ENCODE measurements at regions not wholly inside any gene's neighbourhood (a gene's known extent, or its start where the extent isn't known, plus 50 kb on each side); places are given as distances from the start of the nearest gene placed in this dataset.

GRCh38 chr20:40284611-40285010, 404.4 kb downstream of the MAFB start:
- Histone ChIP-seq H3K36me3 (ENCODE audit: control insufficient read depth in 5 of 5, insufficient read depth in 5 of 5, low read length in 5 of 5) (no peaks in the 10 kb centered on the region), H3K4me3 (ENCODE audit: low read depth in 1 of 5, low read length in 5 of 5) (no peak overlapping the region), H3K4me1 (ENCODE audit: control insufficient read depth in 5 of 5, insufficient read depth in 5 of 5, low read length in 5 of 5) (peaks cover 0 to 25% (median 12%) of the 10 kb centered on the region in 5 donors), H3K27ac (ENCODE audit: low read depth, low read length) (no peak overlapping the region), H3K27me3 (ENCODE audit: control insufficient read depth in 5 of 5, insufficient read depth in 4 of 5, low read length in 5 of 5) (no peaks in the 10 kb centered on the region), H3K9ac (ENCODE audit: low read length in 5 of 5) (no peak overlapping the region), H3K9me3 (ENCODE audit: control insufficient read depth in 5 of 5, low read length in 5 of 5) (no peaks in the 10 kb centered on the region)

- H3K9me3 ChIP-seq (ENCODE audit: control insufficient read depth in 5 of 5, low read length in 5 of 5) = no peaks in the 10 kb centered on the region
- H3K27ac ChIP-seq (ENCODE audit: low read depth, low read length) = no peak overlapping the region
- H3K4me1 ChIP-seq (ENCODE audit: control insufficient read depth in 5 of 5, insufficient read depth in 5 of 5, low read length in 5 of 5) = peaks cover 0 to 34% (median 21%) of the 10 kb centered on the region in 5 donors
- no peaks in the 10 kb centered on the region for H3K36me3 ChIP-seq (ENCODE audit: control insufficient read depth in 5 of 5, insufficient read depth in 5 of 5, low read length in 5 of 5)
- H3K4me3 ChIP-seq (ENCODE audit: low read depth in 1 of 5, low read length in 5 of 5) = no peak overlapping the region
- H3K9ac ChIP-seq (ENCODE audit: low read length in 5 of 5) = no peak overlapping the region
- no peaks in the 10 kb centered on the region for H3K27me3 ChIP-seq (ENCODE audit: control insufficient read depth in 5 of 5, insufficient read depth in 4 of 5, low read length in 5 of 5)
Observed at GRCh38 chr20:40283689-40284088, 405.3 kb downstream of the MAFB start.

- Histone ChIP-seq H3K27me3 (ENCODE audit: control insufficient read depth in 5 of 5, insufficient read depth in 4 of 5, low read length in 5 of 5) (no peaks in the 10 kb centered on the region), H3K9me3 (ENCODE audit: control insufficient read depth in 5 of 5, low read length in 5 of 5) (no peaks in the 10 kb centered on the region), H3K4me1 (ENCODE audit: control insufficient read depth in 5 of 5, insufficient read depth in 5 of 5, low read length in 5 of 5) (peaks cover 0 to 40% (median 29%) of the 10 kb centered on the region in 5 donors), H3K27ac (ENCODE audit: low read depth, low read length) (no peak overlapping the region), H3K4me3 (ENCODE audit: low read depth in 1 of 5, low read length in 5 of 5) (no peak overlapping the region), H3K36me3 (ENCODE audit: control insufficient read depth in 5 of 5, insufficient read depth in 5 of 5, low read length in 5 of 5) (no peaks in the 10 kb centered on the region), H3K9ac (ENCODE audit: low read length in 5 of 5) (no peak overlapping the region)
Observed at GRCh38 chr20:40282941-40283340, 406.1 kb downstream of the MAFB start.

GRCh38 chr20:40282541-40282940, 406.5 kb downstream of the MAFB start:
- Histone ChIP-seq H3K4me3 (ENCODE audit: low read depth in 1 of 5, low read length in 5 of 5) (no peak overlapping the region), H3K4me1 (ENCODE audit: control insufficient read depth in 5 of 5, insufficient read depth in 5 of 5, low read length in 5 of 5) (peaks cover 0 to 41% (median 32%) of the 10 kb centered on the region in 5 donors), H3K9me3 (ENCODE audit: control insufficient read depth in 5 of 5, low read length in 5 of 5) (no peaks in the 10 kb centered on the region), H3K27me3 (ENCODE audit: control insufficient read depth in 5 of 5, insufficient read depth in 4 of 5, low read length in 5 of 5) (no peaks in the 10 kb centered on the region), H3K36me3 (ENCODE audit: control insufficient read depth in 5 of 5, insufficient read depth in 5 of 5, low read length in 5 of 5) (no peaks in the 10 kb centered on the region), H3K27ac (ENCODE audit: low read depth, low read length) (no peak overlapping the region), H3K9ac (ENCODE audit: low read length in 5 of 5) (no peak overlapping the region)

- Histone ChIP-seq H3K27ac (ENCODE audit: low read depth, low read length) (no peak overlapping the region), H3K27me3 (ENCODE audit: control insufficient read depth in 5 of 5, insufficient read depth in 4 of 5, low read length in 5 of 5) (no peaks in the 10 kb centered on the region), H3K9ac (ENCODE audit: low read length in 5 of 5) (no peak overlapping the region), H3K4me1 (ENCODE audit: control insufficient read depth in 5 of 5, insufficient read depth in 5 of 5, low read length in 5 of 5) (peaks cover 4 to 50% (median 38%) of the 10 kb centered on the region in 5 donors), H3K36me3 (ENCODE audit: control insufficient read depth in 5 of 5, insufficient read depth in 5 of 5, low read length in 5 of 5) (no peaks in the 10 kb centered on the region), H3K4me3 (ENCODE audit: low read depth in 1 of 5, low read length in 5 of 5) (no peak overlapping the region), H3K9me3 (ENCODE audit: control insufficient read depth in 5 of 5, low read length in 5 of 5) (no peaks in the 10 kb centered on the region)
Observed at GRCh38 chr20:40280616-40281015, 408.4 kb downstream of the MAFB start.

GRCh38 chr20:40279390-40279789, 409.6 kb downstream of the MAFB start:
- H3K27ac ChIP-seq (ENCODE audit: low read depth, low read length) = peak overlapping the region; percentile 26
- H3K4me1 ChIP-seq (ENCODE audit: control insufficient read depth in 5 of 5, insufficient read depth in 5 of 5, low read length in 5 of 5) = peaks cover 4 to 57% (median 45%) of the 10 kb centered on the region in 5 donors
- H3K9ac ChIP-seq (ENCODE audit: low read length in 5 of 5) = no peak overlapping the region
- H3K36me3 ChIP-seq (ENCODE audit: control insufficient read depth in 5 of 5, insufficient read depth in 5 of 5, low read length in 5 of 5) = no peaks in the 10 kb centered on the region
- H3K27me3 ChIP-seq (ENCODE audit: control insufficient read depth in 5 of 5, insufficient read depth in 4 of 5, low read length in 5 of 5) = no peaks in the 10 kb centered on the region
- no peak overlapping the region for H3K4me3 ChIP-seq (ENCODE audit: low read depth in 1 of 5, low read length in 5 of 5)
- H3K9me3 ChIP-seq (ENCODE audit: control insufficient read depth in 5 of 5, low read length in 5 of 5) = no peaks in the 10 kb centered on the region

GRCh38 chr20:40278673-40279072, 410.4 kb downstream of the MAFB start:
- Histone ChIP-seq H3K27ac (ENCODE audit: low read depth, low read length) (peak overlapping the region; percentile 26), H3K36me3 (ENCODE audit: control insufficient read depth in 5 of 5, insufficient read depth in 5 of 5, low read length in 5 of 5) (no peaks in the 10 kb centered on the region), H3K27me3 (ENCODE audit: control insufficient read depth in 5 of 5, insufficient read depth in 4 of 5, low read length in 5 of 5) (no peaks in the 10 kb centered on the region), H3K4me3 (ENCODE audit: low read depth in 1 of 5, low read length in 5 of 5) (no peak overlapping the region), H3K9me3 (ENCODE audit: control insufficient read depth in 5 of 5, low read length in 5 of 5) (no peaks in the 10 kb centered on the region), H3K4me1 (ENCODE audit: control insufficient read depth in 5 of 5, insufficient read depth in 5 of 5, low read length in 5 of 5) (peaks cover 4 to 57% (median 45%) of the 10 kb centered on the region in 5 donors), H3K9ac (ENCODE audit: low read length in 5 of 5) (no peak overlapping the region)

- no peak overlapping the region for H3K27ac ChIP-seq (ENCODE audit: low read depth, low read length)
- H3K36me3 ChIP-seq (ENCODE audit: control insufficient read depth in 5 of 5, insufficient read depth in 5 of 5, low read length in 5 of 5) = no peaks in the 10 kb centered on the region
- H3K4me3 ChIP-seq (ENCODE audit: low read depth in 1 of 5, low read length in 5 of 5) = peak overlapping the region in 1 of 5 donors; percentile 25
- H3K9ac ChIP-seq (ENCODE audit: low read length in 5 of 5) = no peak overlapping the region
- no peaks in the 10 kb centered on the region for H3K27me3 ChIP-seq (ENCODE audit: control insufficient read depth in 5 of 5, insufficient read depth in 4 of 5, low read length in 5 of 5)
- no peaks in the 10 kb centered on the region for H3K9me3 ChIP-seq (ENCODE audit: control insufficient read depth in 5 of 5, low read length in 5 of 5)
- H3K4me1 ChIP-seq (ENCODE audit: control insufficient read depth in 5 of 5, insufficient read depth in 5 of 5, low read length in 5 of 5) = peaks cover 4 to 52% (median 45%) of the 10 kb centered on the region in 5 donors
Observed at GRCh38 chr20:40276301-40276700, 412.7 kb downstream of the MAFB start.

- Histone ChIP-seq H3K9me3 (ENCODE audit: control insufficient read depth in 5 of 5, low read length in 5 of 5) (no peaks in the 10 kb centered on the region), H3K36me3 (ENCODE audit: control insufficient read depth in 5 of 5, insufficient read depth in 5 of 5, low read length in 5 of 5) (no peaks in the 10 kb centered on the region), H3K4me1 (ENCODE audit: control insufficient read depth in 5 of 5, insufficient read depth in 5 of 5, low read length in 5 of 5) (peaks cover 4 to 52% (median 45%) of the 10 kb centered on the region in 5 donors), H3K27me3 (ENCODE audit: control insufficient read depth in 5 of 5, insufficient read depth in 4 of 5, low read length in 5 of 5) (no peaks in the 10 kb centered on the region), H3K27ac (ENCODE audit: low read depth, low read length) (no peak overlapping the region), H3K4me3 (ENCODE audit: low read depth in 1 of 5, low read length in 5 of 5) (no peak overlapping the region), H3K9ac (ENCODE audit: low read length in 5 of 5) (no peak overlapping the region)
Observed at GRCh38 chr20:40275738-40276137, 413.3 kb downstream of the MAFB start.

GRCh38 chr20:40274912-40275533, 414.0 kb downstream of the MAFB start:
- Histone ChIP-seq H3K27me3 (ENCODE audit: control insufficient read depth in 5 of 5, insufficient read depth in 4 of 5, low read length in 5 of 5) (no peaks in the 10 kb centered on the region), H3K9ac (ENCODE audit: low read length in 5 of 5) (no peak overlapping the region), H3K4me1 (ENCODE audit: control insufficient read depth in 5 of 5, insufficient read depth in 5 of 5, low read length in 5 of 5) (peaks cover 4 to 46% (median 45%) of the 10 kb centered on the region in 5 donors), H3K4me3 (ENCODE audit: low read depth in 1 of 5, low read length in 5 of 5) (no peak overlapping the region), H3K36me3 (ENCODE audit: control insufficient read depth in 5 of 5, insufficient read depth in 5 of 5, low read length in 5 of 5) (no peaks in the 10 kb centered on the region), H3K9me3 (ENCODE audit: control insufficient read depth in 5 of 5, low read length in 5 of 5) (no peaks in the 10 kb centered on the region), H3K27ac (ENCODE audit: low read depth, low read length) (no peak overlapping the region)

Data from subcutaneous abdominal adipose tissue (tissue), 5 donors.